HEK293T (cell line): ENCODE measurements at regions not wholly inside any gene's neighbourhood (a gene's known extent, or its start where the extent isn't known, plus 50 kb on each side); places are given as distances from the start of the nearest gene placed in this dataset.

Source experiments
- CTCF ChIA-PET: fragments of 350-600 bp; formaldehyde crosslinking; extraction: SDS; loops from one replicate; lab custom pipeline; 2021; ENCODE audit warnings: antibody characterized with exemption, inconsistent platforms; lab: Yijun Ruan, JAX
- POLR2A ChIA-PET: fragments of 350-600 bp; formaldehyde crosslinking; extraction: SDS; loops from one replicate; lab custom pipeline; 2020; ENCODE audit warnings: antibody characterized with exemption, inconsistent platforms; lab: Yijun Ruan, JAX
- DNase-seq: peaks from one replicate; pipeline ENCODE4 v3.0.0; 2012; ENCODE audit warnings: mixed read lengths; ENCODE audit errors: extremely low spot score
- ARNT ChIP-seq: fragments of 450-650 bp; IDR thresholded peaks from 2 replicates; pipeline ENCODE4 v1.6.1; 2017; ENCODE audit warnings: mild to moderate bottlenecking
- BHLHE40 ChIP-seq: fragments of 450-650 bp; IDR thresholded peaks from 2 replicates; pipeline ENCODE4 v1.6.1; 2016; ENCODE audit warnings: mild to moderate bottlenecking, moderate library complexity, borderline replicate concordance
- CTBP1 ChIP-seq: fragments of 450-650 bp; IDR thresholded peaks from 2 replicates; pipeline ENCODE4 v1.6.1; 2016; ENCODE audit warnings: borderline replicate concordance
- ELF4 ChIP-seq: fragments of 450-650 bp; IDR thresholded peaks from 2 replicates; pipeline ENCODE4 v1.6.1; 2017; ENCODE audit warnings: antibody characterized with exemption
- FOXA1 ChIP-seq: fragments of 450-650 bp; IDR thresholded peaks from 2 replicates; pipeline ENCODE4 v1.6.1; 2016; ENCODE audit warnings: mild to moderate bottlenecking
- FOXK2 ChIP-seq: fragments of 450-650 bp; IDR thresholded peaks from 2 replicates; pipeline ENCODE4 v1.6.1; 2016; ENCODE audit warnings: mild to moderate bottlenecking
- FOXM1 ChIP-seq: fragments of 450-650 bp; IDR thresholded peaks from 2 replicates; pipeline ENCODE4 v1.6.1; 2017; ENCODE audit warnings: mild to moderate bottlenecking, borderline replicate concordance
- HDGF ChIP-seq: fragments of 450-650 bp; IDR thresholded peaks from 2 replicates; pipeline ENCODE4 v1.6.1; 2017; ENCODE audit warnings: antibody characterized with exemption, borderline replicate concordance
- L3MBTL2 ChIP-seq: fragments of 450-650 bp; conservative IDR thresholded peaks from 2 replicates; pipeline ENCODE4 v1.6.1; 2016; ENCODE audit warnings: mild to moderate bottlenecking
- LEF1 ChIP-seq: fragments of 450-650 bp; IDR thresholded peaks from 2 replicates; pipeline ENCODE4 v1.6.1; 2017; ENCODE audit warnings: mild to moderate bottlenecking, borderline replicate concordance
- NFRKB ChIP-seq: fragments of 450-650 bp; IDR thresholded peaks from 2 replicates; pipeline ENCODE4 v1.6.1; 2016; ENCODE audit warnings: mild to moderate bottlenecking, moderate library complexity
- PKNOX1 ChIP-seq: fragments of 450-650 bp; IDR thresholded peaks from 2 replicates; pipeline ENCODE4 v1.6.1; 2016
- SP1 ChIP-seq: fragments of 450-650 bp; IDR thresholded peaks from 2 replicates; pipeline ENCODE4 v1.6.1; 2017
- SUZ12 ChIP-seq: fragments of 450-650 bp; IDR thresholded peaks from 2 replicates; pipeline ENCODE4 v1.6.1; 2016; ENCODE audit warnings: mild to moderate bottlenecking
- TARDBP ChIP-seq: fragments of 450-650 bp; IDR thresholded peaks from 2 replicates; pipeline ENCODE4 v1.6.1; 2016
- ZNF384 ChIP-seq: fragments of 450-650 bp; IDR thresholded peaks from 2 replicates; pipeline ENCODE4 v1.6.1; 2016

DNA sequence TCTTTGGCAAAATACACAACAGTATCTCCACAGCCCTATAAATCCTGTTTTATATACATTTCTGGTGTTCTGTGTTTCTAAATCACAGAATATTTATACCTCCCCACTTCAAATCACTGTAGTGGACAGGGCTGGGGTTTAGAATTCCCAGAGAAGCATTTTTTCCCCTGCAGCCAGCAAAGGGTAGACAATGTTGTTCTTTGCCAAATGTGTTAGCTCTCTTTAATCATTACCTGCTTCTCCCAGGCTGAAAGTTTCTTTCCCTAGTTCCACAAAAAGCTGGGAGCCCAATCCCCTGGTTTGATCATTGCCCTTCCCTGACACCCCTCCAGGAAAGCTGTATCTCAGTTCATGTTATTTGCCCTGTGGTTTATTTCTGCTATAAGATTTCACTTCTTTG, 520.0 kb upstream of the SPHKAP start:
- no peak for TF ChIP-seq ARNT
- TF ChIP-seq BHLHE40 = no peak
- no peak for TF ChIP-seq NFRKB
- no peak for TF ChIP-seq LEF1
- no peak for TF ChIP-seq ELF4
- no peak for TF ChIP-seq CTBP1
- TF ChIP-seq FOXM1 = no peak
- no peak for TF ChIP-seq PKNOX1
- no peak for TF ChIP-seq HDGF
- TF ChIP-seq ZNF384 = no peak
- TF ChIP-seq FOXA1 = no peak
- TF ChIP-seq L3MBTL2 = no peak
- no peak for TF ChIP-seq SUZ12
- no peak for TF ChIP-seq FOXK2
- TF ChIP-seq SP1 = no peak
- TF ChIP-seq TARDBP = no peak
- CTCF ChIA-PET = no interaction called here
- no peak for DNase-seq
- POLR2A ChIA-PET = no interaction called here

GRCh38 chr2:228700638-228701037, 519.2 kb upstream of the SPHKAP start:
- POLR2A ChIA-PET = no interaction called here
- no peak for DNase-seq
- CTCF ChIA-PET = no interaction called here

DNA sequence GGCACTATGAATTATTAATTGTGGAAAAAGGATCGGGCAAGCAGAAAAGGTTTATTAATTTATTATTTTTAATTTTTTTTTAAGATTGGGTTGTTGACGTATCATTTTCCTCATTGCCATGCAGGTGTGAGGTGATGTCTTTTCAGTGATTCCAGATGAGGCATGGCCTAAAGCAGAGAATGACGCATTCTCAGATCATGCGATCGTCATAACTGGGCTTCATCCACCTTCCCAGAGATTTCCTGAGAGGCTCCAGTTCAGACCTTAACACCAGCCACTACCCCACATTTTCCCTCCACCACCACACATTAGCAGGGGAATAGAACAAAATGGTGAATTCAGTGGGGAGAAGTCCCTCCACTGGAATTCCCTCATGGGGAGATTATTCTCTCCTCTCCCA, 518.4 kb upstream of the SPHKAP start:
- ChIA-PET CTCF (no interaction called here), POLR2A (no interaction called here)
- DNase-seq = no peak
- no peak for TF ChIP-seq PKNOX1
- TF ChIP-seq ELF4 = no peak
- TF ChIP-seq CTBP1 = no peak
- TF ChIP-seq TARDBP = no peak
- no peak for TF ChIP-seq NFRKB
- TF ChIP-seq HDGF = no peak
- no peak for TF ChIP-seq ARNT
- TF ChIP-seq FOXM1 = no peak
- TF ChIP-seq FOXA1 = no peak
- TF ChIP-seq L3MBTL2 = no peak
- no peak for TF ChIP-seq SUZ12
- TF ChIP-seq FOXK2 = no peak
- no peak for TF ChIP-seq BHLHE40
- TF ChIP-seq SP1 = no peak
- TF ChIP-seq LEF1 = no peak

More at GRCh38 chr2:228700638-228701037, 519.2 kb upstream of the SPHKAP start:
- TF ChIP-seq BHLHE40 (no peak), NFRKB (no peak), L3MBTL2 (no peak), CTBP1 (no peak), ARNT (no peak), SP1 (no peak), TARDBP (no peak), LEF1 (no peak), SUZ12 (no peak), FOXK2 (no peak), ELF4 (no peak), PKNOX1 (no peak), ZNF384 (no peak), FOXM1 (no peak), FOXA1 (no peak), HDGF (no peak)

DNA sequence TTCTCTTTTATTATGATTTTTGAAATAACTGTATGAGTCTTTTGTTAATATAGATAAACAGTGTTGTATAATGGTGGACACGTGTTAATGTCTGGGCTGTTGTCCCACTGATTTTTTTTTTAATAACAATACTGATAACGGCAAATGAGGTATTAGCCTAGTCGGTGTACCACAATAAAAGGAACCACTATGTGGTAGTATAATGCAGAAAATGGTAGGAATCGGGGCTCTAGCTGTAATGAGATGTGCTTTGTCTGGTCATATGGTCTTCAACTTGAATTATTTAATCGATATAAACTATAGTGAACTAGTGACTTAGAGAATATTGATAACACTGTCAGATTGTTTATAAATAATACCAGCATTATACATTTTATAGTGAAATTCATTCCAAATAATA, 517.9 kb upstream of the SPHKAP start:
- POLR2A ChIA-PET = no interaction called here
- no peak for DNase-seq
- TF ChIP-seq ZNF384 (no peak), HDGF (no peak), FOXM1 (no peak), FOXA1 (no peak), FOXK2 (no peak), ELF4 (no peak), SUZ12 (no peak), TARDBP (no peak)
- CTCF ChIA-PET = no interaction called here

GRCh38 chr2:228698963-228699362, 517.5 kb upstream of the SPHKAP start:
- TF ChIP-seq ZNF384 (no peak), L3MBTL2 (no peak), SUZ12 (no peak), ARNT (no peak), NFRKB (no peak), SP1 (no peak), CTBP1 (no peak), FOXM1 (no peak), TARDBP (no peak), FOXA1 (no peak), BHLHE40 (no peak), FOXK2 (no peak)
- ChIA-PET CTCF (no interaction called here), POLR2A (no interaction called here)
- no peak for DNase-seq

GRCh38 chr2:228697456-228697855, 516.0 kb upstream of the SPHKAP start:
- CTCF ChIA-PET = no interaction called here
- DNase-seq = no peak
- TF ChIP-seq ARNT (no peak), PKNOX1 (no peak), FOXK2 (no peak), FOXM1 (no peak), LEF1 (no peak)
- POLR2A ChIA-PET = no interaction called here
